22Rv1 (cell line): ENCODE measurements at regions not wholly inside any gene's neighbourhood (a gene's known extent, or its start where the extent isn't known, plus 50 kb on each side); places are given as distances from the start of the nearest gene placed in this dataset.

Source experiments
- H3K27ac ChIP-seq: fragments of 450-650 bp; 2 replicates; pipeline ENCODE4 v1.5.1; 2017
- ZFX ChIP-seq: fragments of 450-650 bp; IDR thresholded peaks from 2 replicates; pipeline ENCODE4 v1.6.1; 2017; ENCODE audit warnings: antibody characterized with exemption, borderline replicate concordance
- TF ChIP-seq, protein P1 (sequence below): fragments of 450-650 bp; IDR thresholded peaks from 2 replicates; pipeline ENCODE4 v1.5.1; 2017; ENCODE audit warnings: mild to moderate bottlenecking

DNA sequence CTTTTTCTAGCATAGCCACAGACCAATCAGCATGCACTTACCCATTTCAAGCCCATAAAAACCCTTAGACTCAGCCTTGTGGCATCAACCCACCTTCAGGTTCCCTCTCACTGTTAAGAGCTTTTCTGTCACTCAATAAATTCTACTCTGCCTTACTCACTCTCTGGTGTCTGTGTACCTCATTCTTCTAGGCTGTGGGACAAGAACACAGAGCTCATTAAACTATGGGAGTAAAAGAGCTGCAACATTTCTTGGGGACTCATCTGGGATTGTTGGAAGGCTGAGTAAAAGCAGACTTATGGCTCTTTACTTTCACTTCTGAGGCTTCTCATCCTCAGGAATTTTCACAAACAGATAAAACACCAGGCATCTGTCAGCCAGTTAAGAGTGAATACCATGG, 879.3 kb downstream of the ROBO2 start:
- no peak overlapping the region for H3K27ac ChIP-seq
- TF ChIP-seq ZFX = no peak
- TF ChIP-seq, protein P1, sequence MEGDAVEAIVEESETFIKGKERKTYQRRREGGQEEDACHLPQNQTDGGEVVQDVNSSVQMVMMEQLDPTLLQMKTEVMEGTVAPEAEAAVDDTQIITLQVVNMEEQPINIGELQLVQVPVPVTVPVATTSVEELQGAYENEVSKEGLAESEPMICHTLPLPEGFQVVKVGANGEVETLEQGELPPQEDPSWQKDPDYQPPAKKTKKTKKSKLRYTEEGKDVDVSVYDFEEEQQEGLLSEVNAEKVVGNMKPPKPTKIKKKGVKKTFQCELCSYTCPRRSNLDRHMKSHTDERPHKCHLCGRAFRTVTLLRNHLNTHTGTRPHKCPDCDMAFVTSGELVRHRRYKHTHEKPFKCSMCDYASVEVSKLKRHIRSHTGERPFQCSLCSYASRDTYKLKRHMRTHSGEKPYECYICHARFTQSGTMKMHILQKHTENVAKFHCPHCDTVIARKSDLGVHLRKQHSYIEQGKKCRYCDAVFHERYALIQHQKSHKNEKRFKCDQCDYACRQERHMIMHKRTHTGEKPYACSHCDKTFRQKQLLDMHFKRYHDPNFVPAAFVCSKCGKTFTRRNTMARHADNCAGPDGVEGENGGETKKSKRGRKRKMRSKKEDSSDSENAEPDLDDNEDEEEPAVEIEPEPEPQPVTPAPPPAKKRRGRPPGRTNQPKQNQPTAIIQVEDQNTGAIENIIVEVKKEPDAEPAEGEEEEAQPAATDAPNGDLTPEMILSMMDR = no peak

DNA sequence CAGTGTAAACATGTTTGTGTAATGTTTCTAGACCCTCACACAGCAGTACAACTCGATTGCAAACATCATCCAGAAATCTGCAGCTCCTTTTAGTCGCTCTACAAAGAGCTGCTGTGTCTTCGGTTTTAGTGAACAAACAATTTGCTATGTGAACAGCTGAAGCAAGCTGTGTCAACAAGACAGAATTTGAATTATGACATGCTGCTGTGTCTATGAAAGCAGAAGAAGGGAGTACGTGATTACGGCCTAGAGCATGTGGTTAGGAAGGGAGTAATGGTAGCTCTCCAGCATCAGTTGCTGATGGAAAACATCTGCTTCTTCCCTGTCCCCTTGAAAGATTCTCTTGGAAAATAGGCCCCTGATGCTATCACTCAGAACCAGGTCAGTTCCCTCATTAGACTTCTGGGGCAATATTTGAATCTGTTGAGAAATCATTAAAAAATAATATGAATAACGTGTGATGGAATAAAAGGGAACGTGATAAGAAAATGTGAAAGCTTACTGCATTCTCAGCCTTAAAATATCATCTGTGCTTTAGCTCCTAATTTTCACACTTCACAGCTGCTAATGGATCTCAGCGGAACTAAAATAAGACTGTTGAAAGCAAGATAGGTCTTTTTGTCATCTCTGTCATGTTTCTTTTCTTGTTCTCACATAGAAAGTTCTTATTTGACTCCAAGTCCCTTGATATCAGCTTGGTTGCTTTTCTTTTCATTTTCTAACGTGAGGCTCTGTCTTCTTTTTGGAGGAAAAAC, 891.5 kb downstream of the ROBO2 start:
- no peak overlapping the region for H3K27ac ChIP-seq
- no peak for TF ChIP-seq ZFX
- TF ChIP-seq, protein P1 = no peak

DNA sequence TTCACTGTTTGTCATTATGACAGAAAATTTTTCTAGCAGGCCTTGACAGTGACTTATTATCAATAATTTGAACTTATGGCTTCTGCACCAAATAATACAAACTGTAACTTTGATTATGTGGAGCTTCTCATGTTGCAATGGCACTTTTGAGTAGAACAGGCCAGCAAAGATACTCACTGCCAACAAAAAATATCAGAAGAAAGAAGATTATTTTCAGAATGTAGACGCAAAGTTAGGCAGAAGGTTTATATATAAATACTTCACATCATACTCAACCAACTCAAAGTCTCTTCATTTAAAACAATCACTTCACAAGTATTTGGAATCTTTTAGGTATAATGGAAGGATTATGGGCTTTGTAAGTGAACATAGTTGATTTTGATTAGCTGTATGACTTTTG, 893.0 kb downstream of the ROBO2 start:
- TF ChIP-seq ZFX = no peak
- H3K27ac ChIP-seq = no peak overlapping the region

DNA sequence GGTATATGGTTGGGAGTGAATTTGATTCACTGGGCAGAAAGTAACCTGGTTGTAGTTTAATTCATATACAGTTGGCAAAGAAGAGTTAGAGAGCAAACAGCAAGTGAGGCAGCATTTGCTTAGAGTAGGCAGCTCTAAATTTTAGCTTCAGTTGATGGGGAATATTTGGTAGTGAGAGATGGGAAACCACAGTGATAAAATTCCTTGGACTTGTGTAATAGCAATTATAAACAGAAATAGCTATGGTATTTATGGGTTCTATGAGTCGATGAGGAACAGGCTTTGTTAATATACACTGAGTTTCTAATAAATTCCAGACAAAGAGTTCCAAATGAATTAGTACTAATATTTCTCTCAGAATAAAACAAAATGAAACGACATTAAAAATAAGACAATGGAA, 894.0 kb downstream of the ROBO2 start:
- TF ChIP-seq, protein P1 = no peak
- TF ChIP-seq ZFX = no peak
- H3K27ac ChIP-seq = no peak overlapping the region

DNA sequence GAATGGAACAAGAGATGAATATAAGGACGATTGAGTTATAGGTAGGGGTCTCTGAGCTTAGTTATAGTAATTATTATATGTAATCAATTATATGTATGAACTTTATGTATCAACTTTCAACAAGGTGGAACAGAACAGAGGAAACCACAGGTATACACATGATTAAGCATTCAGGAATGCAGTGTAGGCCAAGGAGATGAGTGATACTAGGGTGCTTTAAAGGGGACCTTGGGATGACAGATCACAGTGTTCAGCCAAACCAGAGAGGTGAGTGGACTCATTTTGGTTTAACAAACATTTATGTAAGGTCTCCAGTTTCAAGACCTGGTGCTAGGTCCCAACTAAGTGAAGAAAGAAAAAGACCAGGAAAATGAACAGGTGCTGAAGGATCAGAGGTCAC, 895.5 kb downstream of the ROBO2 start:
- no peak overlapping the region for H3K27ac ChIP-seq
- no peak for TF ChIP-seq ZFX
- TF ChIP-seq, protein P1 = no peak

DNA sequence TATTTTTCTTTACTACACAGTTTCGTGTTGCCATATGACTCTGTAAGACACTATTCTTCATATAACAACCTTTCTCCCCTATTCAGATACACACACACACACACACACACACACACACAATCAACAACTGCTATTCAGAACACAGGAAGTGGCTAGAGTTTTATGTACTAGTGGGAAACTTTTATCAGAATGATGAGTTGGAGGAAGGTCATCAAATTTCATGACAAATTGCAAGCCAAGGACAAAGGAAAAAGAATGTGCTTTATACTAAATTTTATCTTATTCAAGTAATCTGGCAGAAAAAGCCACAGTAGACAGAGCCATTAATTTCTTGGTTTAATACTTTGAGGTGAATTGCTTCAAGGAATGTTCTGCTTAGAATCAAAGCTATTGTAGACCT, 899.8 kb downstream of the ROBO2 start:
- no peak overlapping the region for H3K27ac ChIP-seq
- TF ChIP-seq, protein P1 = no peak
- TF ChIP-seq ZFX = no peak

DNA sequence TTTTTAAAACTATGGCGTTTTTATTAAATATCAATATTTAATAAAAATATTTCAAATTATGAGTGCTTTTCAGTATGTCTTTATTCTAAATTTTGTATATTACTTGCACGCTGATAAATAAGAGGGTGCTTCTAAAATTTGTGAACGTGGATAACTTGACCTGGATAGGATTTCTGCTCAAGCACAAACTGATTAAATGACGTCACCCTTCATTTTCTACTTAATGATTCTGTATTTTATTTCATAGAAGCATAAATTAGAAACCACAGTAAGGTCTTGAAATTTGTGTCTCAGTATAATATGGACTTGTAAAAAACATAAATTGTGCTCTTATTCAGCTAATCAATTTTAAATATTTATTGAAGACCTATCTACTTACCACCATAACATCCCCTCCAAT, 903.7 kb downstream of the ROBO2 start:
- no peak overlapping the region for H3K27ac ChIP-seq
- no peak for TF ChIP-seq ZFX
- TF ChIP-seq, protein P1 = no peak

DNA sequence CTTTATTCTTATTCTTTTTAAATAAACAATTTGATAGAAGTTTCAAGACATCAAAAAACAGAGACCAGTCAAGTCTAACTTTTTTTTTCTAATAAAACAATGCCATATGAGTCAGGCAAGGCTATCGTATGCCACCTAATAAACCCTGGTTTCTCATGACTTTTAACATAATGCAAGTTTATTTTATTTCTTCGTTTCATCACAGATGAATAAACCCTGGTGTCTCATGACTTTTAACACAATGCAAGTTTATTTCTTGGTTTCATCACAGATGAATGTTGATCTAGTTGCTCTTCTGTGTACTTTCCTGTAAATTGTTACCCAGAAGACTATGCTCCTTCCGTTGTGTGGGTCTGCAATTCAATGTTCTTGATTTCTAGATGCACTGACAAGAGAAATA, 905.4 kb downstream of the ROBO2 start:
- TF ChIP-seq ZFX = no peak
- TF ChIP-seq, protein P1 = no peak
- H3K27ac ChIP-seq = no peak overlapping the region
